ENCODE measurements at regions not wholly inside any gene's neighbourhood (a gene's known extent, or its start where the extent isn't known, plus 50 kb on each side); places are given as distances from the start of the nearest gene placed in this dataset.

DNA sequence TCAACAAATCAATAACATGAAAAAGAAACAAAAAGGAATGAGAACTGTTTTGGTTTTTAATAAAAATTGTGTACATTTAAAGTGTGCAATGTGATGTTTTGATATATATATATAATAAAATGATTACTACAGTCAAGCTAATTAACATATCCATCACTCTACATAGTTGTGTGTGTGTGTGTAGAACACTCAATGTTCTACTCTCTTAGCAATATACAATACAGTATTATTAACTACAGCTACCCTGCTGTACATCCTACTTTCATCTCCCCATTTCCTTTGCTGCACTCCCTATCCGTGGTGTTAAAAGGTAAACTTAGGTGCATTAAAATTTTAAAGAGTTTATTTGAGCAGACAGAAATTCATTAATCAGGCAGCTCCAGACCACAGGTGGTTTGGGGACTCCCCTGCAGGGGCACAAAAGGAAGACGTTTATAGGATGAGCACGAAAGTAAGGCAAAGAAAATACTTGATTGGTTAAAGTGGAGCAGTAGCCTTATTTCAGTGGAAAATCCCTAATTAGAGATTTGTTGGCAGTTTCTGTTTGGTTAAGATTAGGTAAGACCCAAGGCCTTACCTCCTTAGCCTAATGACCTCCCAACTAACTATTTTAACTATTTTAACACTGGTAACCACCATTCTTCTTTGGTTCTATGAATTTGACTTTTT lies 61.8 kb upstream of the SNRK start:
- Histone ChIP-seq H3K4me2 (ENCODE audit: insufficient read depth, low read length) (no peak overlapping the region), H3K9me3 (ENCODE audit: insufficient read depth, low read length, severe bottlenecking) (no peaks in the 10 kb centered on the region), H4K20me1 (ENCODE audit: insufficient read depth, low read length) (no peaks in the 10 kb centered on the region), H3K27ac (ENCODE audit: low read length) (no peak overlapping the region), H3K27me3 (ENCODE audit: insufficient read depth, low read length, poor library complexity) (no peaks in the 10 kb centered on the region), H3K4me1 (ENCODE audit: insufficient read depth, low read length) (no peaks in the 10 kb centered on the region), H3K4me3 (ENCODE audit: low read depth in 1 of 2, low read length in 2 of 2) (no peak overlapping the region), H3K9ac (ENCODE audit: low read depth, low read length) (no peak overlapping the region), H3K36me3 (ENCODE audit: insufficient read depth, low read length) (no peaks in the 10 kb centered on the region), H2AFZ (ENCODE audit: low read depth, low read length) (no peak overlapping the region), H3K79me2 (ENCODE audit: insufficient read depth, low read length) (no peaks in the 10 kb centered on the region)
- no peak for ATAC-seq (ENCODE audit: insufficient read depth, low read depth)
- TF ChIP-seq EZH2 (IDR thresholded peaks at IDR 0.05; ENCODE audit: borderline replicate concordance, low read depth, low read length, severe bottlenecking): no peak
- no peak for TF ChIP-seq CTCF (IDR thresholded peaks at IDR 0.05; ENCODE audit: borderline replicate concordance, extremely low read depth, low read length, poor library complexity, severe bottlenecking)
- DNase-seq: no peak

DNA sequence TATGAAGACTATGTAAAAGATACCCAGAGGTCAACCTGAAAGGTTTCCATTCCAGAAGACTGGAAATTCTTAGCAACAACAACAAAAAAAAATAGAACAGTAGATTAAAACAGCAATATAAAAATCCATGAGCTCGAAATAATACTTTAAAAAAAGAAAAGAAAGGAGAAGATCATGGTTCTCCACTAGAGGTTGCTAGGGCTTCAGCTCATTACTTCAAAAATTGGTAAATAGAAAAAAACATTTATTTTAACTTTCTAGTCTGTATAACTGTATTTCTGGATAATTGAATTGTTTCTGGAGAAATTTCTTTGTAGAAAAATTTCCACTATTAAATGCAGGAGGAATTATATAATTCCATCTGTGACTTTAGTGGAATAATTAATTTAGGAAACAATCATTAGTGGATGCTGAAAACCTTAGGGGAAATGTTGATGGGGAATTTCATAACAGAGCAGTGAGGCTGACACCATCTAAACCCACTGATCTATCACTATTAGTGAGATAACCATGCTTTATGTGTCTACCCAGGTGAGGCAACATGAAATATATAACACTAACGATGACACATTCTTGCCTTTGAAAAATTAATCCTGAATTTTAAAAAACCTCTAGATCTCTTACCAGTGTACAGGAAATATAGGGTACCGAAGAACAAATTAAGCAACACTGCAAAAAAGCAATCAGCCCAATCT lies 62.5 kb upstream of the SNRK start:
- no peaks in the 10 kb centered on the region for H3K9me3 ChIP-seq (ENCODE audit: insufficient read depth, low read length, severe bottlenecking)
- no peaks in the 10 kb centered on the region for H3K79me2 ChIP-seq (ENCODE audit: insufficient read depth, low read length)
- no peak overlapping the region for H2AFZ ChIP-seq (ENCODE audit: low read depth, low read length)
- H3K27me3 ChIP-seq (ENCODE audit: insufficient read depth, low read length, poor library complexity): no peaks in the 10 kb centered on the region
- no peak overlapping the region for H3K4me2 ChIP-seq (ENCODE audit: insufficient read depth, low read length)
- H3K36me3 ChIP-seq (ENCODE audit: insufficient read depth, low read length): no peaks in the 10 kb centered on the region
- H3K4me3 ChIP-seq (ENCODE audit: low read depth in 1 of 2, low read length in 2 of 2): no peak overlapping the region
- H3K27ac ChIP-seq (ENCODE audit: low read length): no peak overlapping the region
- H3K4me1 ChIP-seq (ENCODE audit: insufficient read depth, low read length): no peaks in the 10 kb centered on the region
- ATAC-seq (ENCODE audit: insufficient read depth, low read depth): no peak
- H4K20me1 ChIP-seq (ENCODE audit: insufficient read depth, low read length): no peaks in the 10 kb centered on the region
- DNase-seq: no peak
- H3K9ac ChIP-seq (ENCODE audit: low read depth, low read length): no peak overlapping the region
- peak; percentile 13 for TF ChIP-seq CTCF (IDR thresholded peaks at IDR 0.05; ENCODE audit: borderline replicate concordance, extremely low read depth, low read length, poor library complexity, severe bottlenecking)
- no peak for TF ChIP-seq EZH2 (IDR thresholded peaks at IDR 0.05; ENCODE audit: borderline replicate concordance, low read depth, low read length, severe bottlenecking)

DNA sequence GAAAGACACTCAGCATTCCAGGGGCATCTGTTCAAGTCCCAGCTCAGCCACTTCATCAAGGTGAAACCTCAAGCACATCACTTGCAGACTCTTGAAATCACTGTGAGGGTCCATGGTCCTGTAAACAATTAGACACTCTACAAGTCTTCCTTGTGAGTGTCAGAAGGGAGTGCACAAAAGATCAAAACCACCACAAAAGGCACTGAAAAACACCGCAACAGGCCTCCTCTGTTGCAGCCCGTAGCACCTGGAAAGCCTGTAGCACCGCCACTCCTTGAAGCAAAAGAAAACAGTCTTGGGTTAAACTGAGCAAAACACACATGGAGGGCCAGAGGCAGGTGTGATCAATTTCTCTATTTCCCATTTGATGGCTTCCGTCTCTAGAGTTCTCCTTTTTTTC lies 63.8 kb upstream of the SNRK start:
- Histone ChIP-seq H3K4me1 (ENCODE audit: insufficient read depth, low read length) (no peaks in the 10 kb centered on the region), H4K20me1 (ENCODE audit: insufficient read depth, low read length) (no peaks in the 10 kb centered on the region), H3K79me2 (ENCODE audit: insufficient read depth, low read length) (no peaks in the 10 kb centered on the region), H2AFZ (ENCODE audit: low read depth, low read length) (no peak overlapping the region), H3K9me3 (ENCODE audit: insufficient read depth, low read length, severe bottlenecking) (no peaks in the 10 kb centered on the region), H3K27ac (ENCODE audit: low read length) (no peak overlapping the region), H3K4me2 (ENCODE audit: insufficient read depth, low read length) (no peak overlapping the region), H3K9ac (ENCODE audit: low read depth, low read length) (no peak overlapping the region), H3K4me3 (ENCODE audit: low read depth in 1 of 2, low read length in 2 of 2) (no peak overlapping the region), H3K36me3 (ENCODE audit: insufficient read depth, low read length) (no peaks in the 10 kb centered on the region), H3K27me3 (ENCODE audit: insufficient read depth, low read length, poor library complexity) (no peaks in the 10 kb centered on the region)
- ATAC-seq (ENCODE audit: insufficient read depth, low read depth): peak; percentile 81
- TF ChIP-seq EZH2 (IDR thresholded peaks at IDR 0.05; ENCODE audit: borderline replicate concordance, low read depth, low read length, severe bottlenecking) (no peak), CTCF (IDR thresholded peaks at IDR 0.05; ENCODE audit: borderline replicate concordance, extremely low read depth, low read length, poor library complexity, severe bottlenecking) (no peak)
- peak; percentile 39 for DNase-seq
